Stimulated activated memory B cell treated with anti-CD40 and anti-IgM and Interleukin-4, amounts not matched to agents 10 μg/mL and 1 μg/mL and 100 μg/mL, for 72 hours (primary cell): ENCODE measurements at regions not wholly inside any gene's neighbourhood (a gene's known extent, or its start where the extent isn't known, plus 50 kb on each side); places are given as distances from the start of the nearest gene placed in this dataset.
"Not testable (repeated sequence)": the region's sequence is repeated elsewhere in the genome, so short reads cannot be mapped to it uniquely, and the experiment has no call there.

ENCODE experiments used
- ATAC-seq: fragments of 150-1000 bp; cut with Tn5 transposase; 2 replicates; pipeline ENCODE4 v1.10.0; 2021
- H3K27ac Mint-ChIP-seq: one replicate; pipeline ENCODE4 v1.8.0; 2022; ENCODE audit warnings: mild to moderate bottlenecking, mixed read lengths
- H3K27me3 Mint-ChIP-seq: one replicate; pipeline ENCODE4 v1.8.0; 2022; ENCODE audit warnings: mixed read lengths
- H3K36me3 Mint-ChIP-seq: one replicate; pipeline ENCODE4 v1.8.0; 2022; ENCODE audit warnings: mixed read lengths
- H3K4me1 Mint-ChIP-seq: one replicate; pipeline ENCODE4 v1.8.0; 2022; ENCODE audit warnings: mixed read lengths
- H3K4me3 Mint-ChIP-seq: one replicate; pipeline ENCODE4 v1.8.0; 2022; ENCODE audit warnings: mild to moderate bottlenecking, moderate library complexity, mixed read lengths
- H3K9me3 Mint-ChIP-seq: one replicate; pipeline ENCODE4 v1.8.0; 2022; ENCODE audit warnings: mixed read lengths

DNA sequence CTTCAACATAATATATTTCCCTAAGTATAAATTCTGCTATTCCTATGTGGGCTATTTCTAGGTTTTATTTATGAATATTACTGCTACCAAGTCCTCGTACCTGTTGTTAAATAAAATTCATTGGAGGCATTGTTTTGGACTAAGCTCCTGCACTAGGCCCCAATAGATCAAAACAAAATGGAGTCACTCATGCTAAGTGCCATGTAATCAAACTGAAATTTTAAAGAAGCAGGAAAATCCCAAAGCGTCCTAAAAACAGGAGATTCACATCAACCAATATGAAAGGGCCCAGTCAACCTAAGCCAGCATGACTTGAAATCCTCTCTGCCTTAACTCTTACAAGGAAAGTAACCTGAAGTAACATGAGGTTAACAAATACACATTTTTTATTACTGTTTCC lies 743.2 kb downstream of the TRAM1L1 start:
- no peak for ATAC-seq
- Mint-ChIP-seq H3K4me1 (no peaks in the 10 kb centered on the region), H3K4me3 (no peak overlapping the region)

DNA sequence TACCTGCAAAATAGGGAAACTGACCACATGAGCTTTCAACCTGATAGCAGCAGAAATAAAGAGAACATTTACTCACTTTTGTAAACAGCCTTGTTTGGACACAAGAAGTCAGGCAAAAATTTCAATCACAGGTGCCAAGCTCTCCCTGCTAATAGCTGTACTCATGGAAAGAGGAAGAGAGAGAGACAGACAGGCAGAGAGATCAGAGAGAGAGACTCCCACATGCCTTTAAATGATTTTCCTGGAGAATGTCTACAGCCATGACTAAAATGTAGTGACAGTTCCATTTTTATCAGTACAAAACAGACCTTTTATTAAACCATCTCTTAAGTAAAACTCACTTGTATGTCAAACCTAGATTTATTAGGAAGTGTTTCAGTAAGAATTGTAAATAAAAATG lies 752.9 kb downstream of the TRAM1L1 start:
- no peak for ATAC-seq
- Mint-ChIP-seq H3K27me3 (no peaks in the 10 kb centered on the region), H3K27ac (no peak overlapping the region)

More for the DNA sequence above, 743.2 kb downstream of the TRAM1L1 start:
- no peaks in the 10 kb centered on the region for H3K9me3 Mint-ChIP-seq
- no peaks in the 10 kb centered on the region for H3K27me3 Mint-ChIP-seq
- H3K36me3 Mint-ChIP-seq, result no peaks in the 10 kb centered on the region
- no peak overlapping the region for H3K27ac Mint-ChIP-seq

DNA sequence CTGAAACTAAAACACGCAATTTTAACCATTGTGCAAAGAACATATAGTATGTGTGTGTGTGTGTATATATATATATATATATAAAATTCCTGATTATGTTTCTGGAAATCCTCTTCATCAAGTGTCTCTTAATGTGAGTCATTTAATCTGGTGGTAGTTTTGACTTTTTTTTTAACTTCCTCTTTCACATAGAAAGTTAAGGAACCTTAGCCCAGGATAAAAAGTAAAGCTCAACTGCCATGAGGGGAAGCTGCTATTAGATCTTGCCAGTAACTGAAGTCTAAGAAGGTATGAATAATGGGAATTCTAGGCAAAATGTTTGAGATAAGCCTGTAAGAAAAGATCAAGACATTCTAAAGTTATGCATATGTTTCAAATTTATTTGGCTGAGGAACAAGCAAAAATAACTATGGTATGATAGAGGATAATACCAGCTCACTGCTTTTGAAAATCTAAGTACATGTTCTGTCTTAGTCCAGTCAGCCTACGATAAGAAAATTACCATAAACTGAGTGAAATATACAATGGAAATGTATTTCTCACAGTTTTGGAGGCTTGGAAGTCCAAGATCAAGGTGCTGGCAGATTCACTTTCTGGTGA lies 757.0 kb downstream of the TRAM1L1 start:
- ATAC-seq, result no peak
- H3K27me3 Mint-ChIP-seq, result no peaks in the 10 kb centered on the region
- no peaks in the 10 kb centered on the region for H3K9me3 Mint-ChIP-seq
- no peak overlapping the region for H3K4me3 Mint-ChIP-seq
- H3K36me3 Mint-ChIP-seq, result no peaks in the 10 kb centered on the region
- H3K27ac Mint-ChIP-seq, result no peak overlapping the region
- no peaks in the 10 kb centered on the region for H3K4me1 Mint-ChIP-seq

More for the DNA sequence above, 752.9 kb downstream of the TRAM1L1 start:
- H3K36me3 Mint-ChIP-seq, result no peaks in the 10 kb centered on the region
- H3K9me3 Mint-ChIP-seq, result peaks cover 3% of the 10 kb centered on the region
- H3K4me1 Mint-ChIP-seq, result no peaks in the 10 kb centered on the region
- no peak overlapping the region for H3K4me3 Mint-ChIP-seq

DNA sequence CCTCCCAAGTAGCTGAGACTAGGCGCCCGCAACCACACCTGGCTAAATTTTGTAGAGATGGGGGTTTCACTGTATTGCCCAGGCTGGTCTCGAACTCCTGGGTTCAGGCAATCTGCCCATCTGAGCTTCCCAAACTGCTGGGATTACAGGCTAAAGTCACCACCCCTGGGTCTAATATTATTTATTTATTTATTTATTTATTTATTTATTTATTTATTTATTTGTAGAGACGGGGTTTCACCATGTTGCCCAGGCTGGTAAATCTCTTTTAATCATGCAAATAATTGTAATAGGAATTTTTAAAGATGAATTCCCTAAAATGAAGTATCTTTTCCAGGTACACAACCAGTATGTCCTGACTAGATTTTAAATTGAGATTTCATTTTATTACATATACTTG lies 761.8 kb downstream of the TRAM1L1 start:
- Mint-ChIP-seq H3K4me3 (no peak overlapping the region), H3K27me3 (no peaks in the 10 kb centered on the region)
- ATAC-seq, result no peak

DNA sequence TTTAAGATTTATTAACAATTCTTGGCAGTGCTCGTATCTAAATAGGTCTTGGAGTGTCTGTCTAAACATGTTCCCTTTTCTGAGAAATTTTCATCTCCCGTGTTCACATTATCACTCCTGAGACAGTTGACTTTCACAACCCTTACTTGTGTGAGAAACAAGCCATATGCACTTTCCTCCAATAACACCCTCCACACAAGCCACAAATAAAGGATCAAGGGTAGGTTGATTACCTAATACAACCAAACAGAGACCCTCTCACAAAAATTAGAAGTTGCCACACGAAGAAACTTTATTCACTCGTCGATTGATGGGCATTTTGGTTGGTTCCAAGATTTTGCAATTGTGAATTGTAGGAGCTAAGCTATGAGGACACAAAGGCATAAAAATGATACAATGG lies 763.9 kb downstream of the TRAM1L1 start:
- Mint-ChIP-seq H3K4me1 (no peaks in the 10 kb centered on the region), H3K36me3 (no peaks in the 10 kb centered on the region), H3K4me3 (no peak overlapping the region), H3K27ac (no peak overlapping the region), H3K27me3 (no peaks in the 10 kb centered on the region), H3K9me3 (no peaks in the 10 kb centered on the region)
- no peak for ATAC-seq

More for the DNA sequence above, 761.8 kb downstream of the TRAM1L1 start:
- H3K4me1 Mint-ChIP-seq, result no peaks in the 10 kb centered on the region
- no peak overlapping the region for H3K27ac Mint-ChIP-seq
- H3K36me3 Mint-ChIP-seq, result no peaks in the 10 kb centered on the region
- no peaks in the 10 kb centered on the region for H3K9me3 Mint-ChIP-seq

DNA sequence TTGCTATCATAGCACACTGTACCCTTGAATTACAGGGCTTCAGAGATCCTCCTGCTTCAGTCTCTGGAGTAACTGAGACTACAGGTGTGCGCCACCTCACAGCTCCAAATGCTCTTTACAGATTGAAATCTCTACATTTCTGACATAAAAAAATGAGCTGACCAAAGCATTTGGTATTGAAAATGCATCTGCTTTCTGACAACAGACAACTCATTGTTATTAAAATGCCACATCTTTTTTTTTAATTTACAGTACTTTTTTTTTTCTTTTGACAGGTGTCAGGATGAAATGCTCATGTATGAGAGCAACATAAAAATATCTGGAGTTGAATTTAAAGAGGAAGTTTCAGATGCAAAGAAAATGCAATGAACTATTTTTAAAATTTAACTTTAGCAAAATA lies 764.5 kb downstream of the TRAM1L1 start:
- no peaks in the 10 kb centered on the region for H3K9me3 Mint-ChIP-seq
- H3K4me1 Mint-ChIP-seq, result no peaks in the 10 kb centered on the region
- no peak overlapping the region for H3K27ac Mint-ChIP-seq

DNA sequence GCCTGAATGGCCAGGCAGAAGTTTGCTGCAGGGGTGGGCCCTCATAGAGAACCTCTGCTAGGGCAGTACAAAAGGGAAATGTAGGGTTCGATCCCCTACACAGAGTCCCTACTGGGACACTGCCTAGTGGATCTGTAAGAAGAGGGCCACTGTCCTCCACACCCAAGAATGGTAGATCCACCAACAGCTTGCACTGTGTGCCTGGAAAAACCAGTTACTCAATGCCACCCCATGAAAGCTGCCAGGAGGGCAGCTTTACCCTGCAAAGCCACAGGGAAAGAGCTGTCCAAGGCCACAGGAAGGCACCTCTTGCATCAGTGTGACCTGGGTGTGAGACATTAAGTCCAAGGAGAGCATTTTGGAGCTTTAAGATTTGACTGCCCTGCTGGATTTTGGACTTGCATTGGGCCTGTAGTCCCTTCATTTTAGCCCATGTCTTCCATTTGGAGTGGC lies 781.6 kb downstream of the TRAM1L1 start:
- Mint-ChIP-seq H3K36me3 (no peaks in the 10 kb centered on the region), H3K27me3 (no peaks in the 10 kb centered on the region), H3K4me3 (no peak overlapping the region), H3K9me3 (peaks cover 5% of the 10 kb centered on the region), H3K4me1 (no peaks in the 10 kb centered on the region), H3K27ac (no peak overlapping the region)
- no peak for ATAC-seq

More for the DNA sequence above, 764.5 kb downstream of the TRAM1L1 start:
- H3K4me3 Mint-ChIP-seq, result no peak overlapping the region
- no peaks in the 10 kb centered on the region for H3K36me3 Mint-ChIP-seq
- no peaks in the 10 kb centered on the region for H3K27me3 Mint-ChIP-seq
- no peak for ATAC-seq

GRCh38 chr4:116302990-116303735 lies 782.2 kb downstream of the TRAM1L1 start:
- no peak for ATAC-seq
- Mint-ChIP-seq H3K36me3 (no peaks in the 10 kb centered on the region), H3K4me3 (no peak overlapping the region), H3K27ac (no peak overlapping the region), H3K4me1 (no peaks in the 10 kb centered on the region), H3K27me3 (no peaks in the 10 kb centered on the region), H3K9me3 (peaks cover 5% of the 10 kb centered on the region)

- Mint-ChIP-seq H3K27me3 (no peaks in the 10 kb centered on the region), H3K9me3 (peaks cover 3% of the 10 kb centered on the region), H3K4me1 (no peaks in the 10 kb centered on the region), H3K27ac (no peak overlapping the region), H3K36me3 (no peaks in the 10 kb centered on the region), H3K4me3 (no peak overlapping the region)
- ATAC-seq, result peak; percentile 48
Observed at GRCh38 chr4:116275006-116275405, 810.4 kb downstream of the TRAM1L1 start.

DNA sequence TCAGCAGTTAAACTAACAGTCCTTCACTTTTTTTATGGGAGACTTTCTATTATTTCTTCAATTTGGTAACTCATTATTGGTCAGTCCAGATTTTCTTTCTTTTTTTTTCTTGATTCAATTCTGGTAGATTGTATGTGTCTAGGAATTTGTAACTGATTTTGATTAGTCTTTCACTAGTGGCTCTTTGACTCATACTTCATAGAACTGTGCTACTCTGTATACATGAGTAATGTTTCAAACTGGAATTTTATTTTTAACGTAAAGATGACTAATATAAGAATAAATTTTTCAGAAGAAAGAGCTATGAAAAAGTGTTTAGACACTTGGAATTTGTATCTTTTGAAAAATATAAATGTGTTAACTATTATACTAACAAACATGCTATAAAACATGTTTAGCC lies 813.0 kb downstream of the TRAM1L1 start:
- H3K27me3 Mint-ChIP-seq, result no peaks in the 10 kb centered on the region
- no peaks in the 10 kb centered on the region for H3K4me1 Mint-ChIP-seq
- H3K27ac Mint-ChIP-seq, result no peak overlapping the region
- H3K36me3 Mint-ChIP-seq, result no peaks in the 10 kb centered on the region
- no peak overlapping the region for H3K4me3 Mint-ChIP-seq
- H3K9me3 Mint-ChIP-seq, result peaks cover 4% of the 10 kb centered on the region
- ATAC-seq, result no peak

DNA sequence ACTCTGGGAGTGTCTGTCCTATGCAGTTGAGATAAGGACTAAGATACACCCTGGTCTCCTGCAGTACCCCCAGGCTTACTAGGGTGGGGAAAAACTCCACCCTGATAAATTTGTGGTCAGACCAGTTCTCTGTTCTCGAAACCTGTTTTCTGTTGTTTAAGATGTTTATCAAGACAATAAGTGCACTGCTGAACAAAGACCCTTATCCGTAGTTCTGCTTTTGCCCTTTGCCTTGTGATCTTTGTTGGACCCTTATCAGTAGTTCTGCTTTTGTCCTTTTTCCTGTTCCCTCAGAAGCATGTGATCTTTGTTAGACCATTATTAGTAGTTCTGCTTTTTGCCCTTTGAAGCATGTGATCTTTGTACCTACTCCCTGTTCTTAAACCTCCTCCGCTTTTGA lies 824.4 kb downstream of the TRAM1L1 start:
- H3K27ac Mint-ChIP-seq, H3K4me3 Mint-ChIP-seq, H3K27me3 Mint-ChIP-seq, ATAC-seq, H3K9me3 Mint-ChIP-seq, H3K4me1 Mint-ChIP-seq, H3K36me3 Mint-ChIP-seq: not testable (repeated sequence)

DNA sequence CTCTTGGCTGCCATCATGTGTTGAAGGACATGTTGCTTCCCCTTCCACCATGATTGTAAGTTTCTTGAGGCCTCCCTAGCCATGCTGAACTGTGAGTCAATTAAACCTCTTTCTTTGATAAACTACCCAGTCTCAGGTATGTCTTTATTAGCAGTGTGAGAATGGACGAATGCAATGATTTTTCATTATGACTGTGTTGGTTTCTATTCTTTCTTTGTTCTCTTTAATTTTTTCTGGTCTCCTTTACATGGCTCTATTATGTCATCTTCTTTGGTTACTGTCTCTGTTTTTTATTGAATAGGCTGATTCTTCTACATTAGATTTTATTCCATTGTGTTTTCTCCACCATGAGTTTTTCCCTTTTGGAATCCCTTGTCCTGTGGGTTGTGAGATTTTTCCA lies 840.6 kb downstream of the TRAM1L1 start:
- H3K4me1 Mint-ChIP-seq, result no peaks in the 10 kb centered on the region
- peaks cover 3% of the 10 kb centered on the region for H3K9me3 Mint-ChIP-seq
- ATAC-seq, result no peak
- no peaks in the 10 kb centered on the region for H3K36me3 Mint-ChIP-seq
- no peak overlapping the region for H3K27ac Mint-ChIP-seq
- H3K27me3 Mint-ChIP-seq, result no peaks in the 10 kb centered on the region
- no peak overlapping the region for H3K4me3 Mint-ChIP-seq

GRCh38 chr4:116243431-116243830 lies 841.9 kb downstream of the TRAM1L1 start:
- no peaks in the 10 kb centered on the region for H3K36me3 Mint-ChIP-seq
- H3K4me1 Mint-ChIP-seq, result no peaks in the 10 kb centered on the region
- H3K4me3 Mint-ChIP-seq, result no peak overlapping the region
- H3K27ac Mint-ChIP-seq, result no peak overlapping the region
- no peaks in the 10 kb centered on the region for H3K27me3 Mint-ChIP-seq
- peaks cover 5% of the 10 kb centered on the region for H3K9me3 Mint-ChIP-seq
- ATAC-seq, result no peak

DNA sequence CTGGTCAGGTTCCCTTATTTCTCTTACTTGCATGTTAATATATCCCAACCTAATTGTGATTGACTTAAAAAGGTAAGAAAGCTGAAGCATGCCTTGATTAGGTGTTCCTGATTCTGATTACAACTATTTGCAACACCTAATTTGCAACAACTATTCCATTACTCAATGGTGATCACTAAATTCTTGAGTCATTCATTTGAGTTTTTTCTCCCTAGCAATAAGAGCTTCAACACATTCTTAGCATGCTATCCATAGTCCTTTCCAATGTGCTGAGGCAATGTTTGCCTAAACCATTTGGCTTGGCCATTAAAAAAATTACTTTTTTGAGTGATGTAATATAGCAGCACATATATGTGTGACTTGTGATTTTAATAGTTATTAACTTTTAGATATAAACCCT lies 851.4 kb downstream of the TRAM1L1 start:
- peaks cover 12% of the 10 kb centered on the region for H3K9me3 Mint-ChIP-seq
- no peak overlapping the region for H3K27ac Mint-ChIP-seq
- H3K4me3 Mint-ChIP-seq, result no peak overlapping the region
- no peaks in the 10 kb centered on the region for H3K36me3 Mint-ChIP-seq
- ATAC-seq, result no peak
- H3K27me3 Mint-ChIP-seq, result no peaks in the 10 kb centered on the region
- no peaks in the 10 kb centered on the region for H3K4me1 Mint-ChIP-seq

GRCh38 chr4:116231999-116232398 lies 853.4 kb downstream of the TRAM1L1 start:
- H3K27me3 Mint-ChIP-seq, H3K27ac Mint-ChIP-seq, H3K4me1 Mint-ChIP-seq, ATAC-seq, H3K4me3 Mint-ChIP-seq, H3K36me3 Mint-ChIP-seq: not testable (repeated sequence)
- H3K9me3 Mint-ChIP-seq, result peaks cover 22% of the 10 kb centered on the region

DNA sequence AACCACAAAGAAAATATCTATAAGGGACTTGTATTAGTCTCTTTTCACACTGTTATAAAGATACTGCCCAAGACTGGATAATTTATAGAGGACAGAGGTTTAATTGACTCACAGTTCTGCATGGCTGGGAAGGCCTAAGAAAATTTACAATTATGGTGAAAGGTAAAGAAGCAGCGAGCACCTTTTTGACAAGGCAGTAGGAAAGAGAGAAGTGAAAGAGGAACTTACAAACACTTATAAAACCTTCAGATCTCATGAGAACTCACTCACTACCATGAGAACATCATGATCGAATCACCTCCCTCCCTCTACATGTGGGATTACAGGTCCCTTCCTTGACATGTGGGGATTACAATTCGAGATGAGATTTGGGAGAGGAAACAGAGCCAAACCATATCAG lies 856.0 kb downstream of the TRAM1L1 start:
- H3K27me3 Mint-ChIP-seq, result no peaks in the 10 kb centered on the region

More for the DNA sequence above, 856.0 kb downstream of the TRAM1L1 start:
- Mint-ChIP-seq H3K4me3 (no peak overlapping the region), H3K36me3 (no peaks in the 10 kb centered on the region), H3K4me1 (no peaks in the 10 kb centered on the region), H3K9me3 (peaks cover 19% of the 10 kb centered on the region), H3K27ac (no peak overlapping the region)
- no peak for ATAC-seq
